Activated naive CD4-positive, alpha-beta T cell treated with anti-CD3 and anti-CD28 coated beads, Interleukin-2, amount 50 U/mL, for 24 hours (primary cell): ENCODE measurements at regions not wholly inside any gene's neighbourhood (a gene's known extent, or its start where the extent isn't known, plus 50 kb on each side); places are given as distances from the start of the nearest gene placed in this dataset.

ENCODE experiments used
- H3K27ac Mint-ChIP-seq: one replicate; pipeline ENCODE4 v1.8.0; 2021; ENCODE audit warnings: mild to moderate bottlenecking, mixed read lengths
- H3K27me3 Mint-ChIP-seq: one replicate; pipeline ENCODE4 v1.8.0; 2021; ENCODE audit warnings: mixed read lengths
- H3K36me3 Mint-ChIP-seq: one replicate; pipeline ENCODE4 v1.8.0; 2021; ENCODE audit warnings: mixed read lengths
- H3K4me1 Mint-ChIP-seq: one replicate; pipeline ENCODE4 v1.8.0; 2021; ENCODE audit warnings: mixed read lengths
- H3K4me3 Mint-ChIP-seq: one replicate; pipeline ENCODE4 v1.8.0; 2021; ENCODE audit warnings: mild to moderate bottlenecking, mixed read lengths
- H3K9me3 Mint-ChIP-seq: one replicate; pipeline ENCODE4 v1.8.0; 2021; ENCODE audit warnings: mixed read lengths

- Mint-ChIP-seq H3K4me1 (no peaks in the 10 kb centered on the region), H3K36me3 (no peaks in the 10 kb centered on the region), H3K27me3 (no peaks in the 10 kb centered on the region), H3K4me3 (no peak overlapping the region), H3K9me3 (no peaks in the 10 kb centered on the region), H3K27ac (no peak overlapping the region)
These were observed 974.6 kb downstream of the UQCRFS1 start for GRCh38 chr19:28238270-28238820.

- no peak overlapping the region for H3K27ac Mint-ChIP-seq
- no peaks in the 10 kb centered on the region for H3K9me3 Mint-ChIP-seq
- no peaks in the 10 kb centered on the region for H3K4me1 Mint-ChIP-seq
- no peaks in the 10 kb centered on the region for H3K27me3 Mint-ChIP-seq
- no peaks in the 10 kb centered on the region for H3K36me3 Mint-ChIP-seq
- no peak overlapping the region for H3K4me3 Mint-ChIP-seq
These were observed 977.3 kb downstream of the UQCRFS1 start for GRCh38 chr19:28235606-28236125.

- H3K36me3 Mint-ChIP-seq = no peaks in the 10 kb centered on the region
- no peaks in the 10 kb centered on the region for H3K4me1 Mint-ChIP-seq
- H3K9me3 Mint-ChIP-seq = no peaks in the 10 kb centered on the region
- no peak overlapping the region for H3K27ac Mint-ChIP-seq
- H3K27me3 Mint-ChIP-seq = no peaks in the 10 kb centered on the region
- no peak overlapping the region for H3K4me3 Mint-ChIP-seq
These were observed 978.3 kb downstream of the UQCRFS1 start for GRCh38 chr19:28234637-28235036.

GRCh38 chr19:28228854-28229253, 984.1 kb downstream of the UQCRFS1 start:
- H3K27ac Mint-ChIP-seq = no peak overlapping the region
- H3K9me3 Mint-ChIP-seq = no peaks in the 10 kb centered on the region
- no peak overlapping the region for H3K4me3 Mint-ChIP-seq
- H3K36me3 Mint-ChIP-seq = no peaks in the 10 kb centered on the region
- peaks cover 2% of the 10 kb centered on the region for H3K27me3 Mint-ChIP-seq
- H3K4me1 Mint-ChIP-seq = no peaks in the 10 kb centered on the region

GRCh38 chr19:28224441-28224840, 988.5 kb downstream of the UQCRFS1 start:
- Mint-ChIP-seq H3K9me3 (no peaks in the 10 kb centered on the region), H3K27me3 (peaks cover 4% of the 10 kb centered on the region), H3K4me1 (no peaks in the 10 kb centered on the region), H3K36me3 (no peaks in the 10 kb centered on the region), H3K4me3 (no peak overlapping the region), H3K27ac (no peak overlapping the region)

GRCh38 chr19:28221736-28222135, 991.2 kb downstream of the UQCRFS1 start:
- Mint-ChIP-seq H3K36me3 (no peaks in the 10 kb centered on the region), H3K4me3 (no peak overlapping the region), H3K9me3 (no peaks in the 10 kb centered on the region), H3K4me1 (no peaks in the 10 kb centered on the region), H3K27ac (no peak overlapping the region), H3K27me3 (peaks cover 4% of the 10 kb centered on the region)

- H3K4me3 Mint-ChIP-seq = no peak overlapping the region
These were observed 994.2 kb downstream of the UQCRFS1 start for GRCh38 chr19:28218728-28219127.

GRCh38 chr19:28217022-28217421, 995.9 kb downstream of the UQCRFS1 start:
- H3K27me3 Mint-ChIP-seq = peaks cover 5% of the 10 kb centered on the region
- H3K36me3 Mint-ChIP-seq = no peaks in the 10 kb centered on the region
- no peaks in the 10 kb centered on the region for H3K9me3 Mint-ChIP-seq
- no peak overlapping the region for H3K27ac Mint-ChIP-seq
- H3K4me3 Mint-ChIP-seq = no peak overlapping the region
- H3K4me1 Mint-ChIP-seq = no peaks in the 10 kb centered on the region

More at GRCh38 chr19:28218728-28219127, 994.2 kb downstream of the UQCRFS1 start:
- no peaks in the 10 kb centered on the region for H3K9me3 Mint-ChIP-seq
- H3K27me3 Mint-ChIP-seq = peaks cover 5% of the 10 kb centered on the region
- no peaks in the 10 kb centered on the region for H3K36me3 Mint-ChIP-seq
- H3K27ac Mint-ChIP-seq = no peak overlapping the region
- no peaks in the 10 kb centered on the region for H3K4me1 Mint-ChIP-seq

- no peak overlapping the region for H3K27ac Mint-ChIP-seq
- H3K9me3 Mint-ChIP-seq = no peaks in the 10 kb centered on the region
- H3K4me1 Mint-ChIP-seq = no peaks in the 10 kb centered on the region
- H3K27me3 Mint-ChIP-seq = peaks cover 3% of the 10 kb centered on the region
- H3K4me3 Mint-ChIP-seq = no peak overlapping the region
- H3K36me3 Mint-ChIP-seq = no peaks in the 10 kb centered on the region
These were observed 999.4 kb downstream of the UQCRFS1 start for GRCh38 chr19:28213470-28214082.

- Mint-ChIP-seq H3K27ac (no peak overlapping the region), H3K4me3 (no peak overlapping the region), H3K36me3 (no peaks in the 10 kb centered on the region), H3K9me3 (no peaks in the 10 kb centered on the region), H3K4me1 (no peaks in the 10 kb centered on the region), H3K27me3 (peaks cover 1% of the 10 kb centered on the region)
These were observed 1002.1 kb downstream of the UQCRFS1 start for GRCh38 chr19:28210886-28211285.

GRCh38 chr19:28208745-28209144, 1004.2 kb downstream of the UQCRFS1 start:
- no peak overlapping the region for H3K4me3 Mint-ChIP-seq
- H3K27ac Mint-ChIP-seq = no peak overlapping the region
- H3K36me3 Mint-ChIP-seq = peaks cover 1% of the 10 kb centered on the region
- no peaks in the 10 kb centered on the region for H3K27me3 Mint-ChIP-seq
- H3K4me1 Mint-ChIP-seq = no peaks in the 10 kb centered on the region
- peaks cover 4% of the 10 kb centered on the region for H3K9me3 Mint-ChIP-seq

- Mint-ChIP-seq H3K36me3 (peaks cover 1% of the 10 kb centered on the region), H3K9me3 (peaks cover 9% of the 10 kb centered on the region), H3K4me3 (no peak overlapping the region), H3K4me1 (no peaks in the 10 kb centered on the region), H3K27me3 (peaks cover 2% of the 10 kb centered on the region), H3K27ac (no peak overlapping the region)
These were observed 1005.7 kb downstream of the UQCRFS1 start for GRCh38 chr19:28207244-28207643.

- no peak overlapping the region for H3K27ac Mint-ChIP-seq
- no peak overlapping the region for H3K4me3 Mint-ChIP-seq
- H3K9me3 Mint-ChIP-seq = peaks cover 19% of the 10 kb centered on the region
- peaks cover 2% of the 10 kb centered on the region for H3K27me3 Mint-ChIP-seq
- no peaks in the 10 kb centered on the region for H3K4me1 Mint-ChIP-seq
- peaks cover 1% of the 10 kb centered on the region for H3K36me3 Mint-ChIP-seq
These were observed 1011.4 kb downstream of the UQCRFS1 start for GRCh38 chr19:28201462-28201943.

- Mint-ChIP-seq H3K4me1 (no peaks in the 10 kb centered on the region), H3K36me3 (peaks cover 1% of the 10 kb centered on the region), H3K27ac (no peak overlapping the region), H3K9me3 (peaks cover 23% of the 10 kb centered on the region), H3K27me3 (peaks cover 2% of the 10 kb centered on the region), H3K4me3 (no peak overlapping the region)
These were observed 1013.6 kb downstream of the UQCRFS1 start for GRCh38 chr19:28199323-28199722.

GRCh38 chr19:28196961-28197360, 1016.0 kb downstream of the UQCRFS1 start:
- Mint-ChIP-seq H3K36me3 (no peaks in the 10 kb centered on the region), H3K27me3 (no peaks in the 10 kb centered on the region), H3K27ac (no peak overlapping the region), H3K9me3 (peaks cover 11% of the 10 kb centered on the region), H3K4me3 (no peak overlapping the region), H3K4me1 (no peaks in the 10 kb centered on the region)

GRCh38 chr19:28196101-28196500, 1016.9 kb downstream of the UQCRFS1 start:
- Mint-ChIP-seq H3K27me3 (no peaks in the 10 kb centered on the region), H3K36me3 (no peaks in the 10 kb centered on the region), H3K4me3 (no peak overlapping the region), H3K9me3 (peaks cover 5% of the 10 kb centered on the region), H3K27ac (no peak overlapping the region), H3K4me1 (no peaks in the 10 kb centered on the region)
